T-helper 1 cell (primary cell): ENCODE measurements at regions not wholly inside any gene's neighbourhood (a gene's known extent, or its start where the extent isn't known, plus 50 kb on each side); places are given as distances from the start of the nearest gene placed in this dataset.

Experiments used
- DNase-seq, 5 donors: peaks; one replicate each; pipeline ENCODE4 v3.0.0-alpha.2; 2012 to 2020

DNA sequence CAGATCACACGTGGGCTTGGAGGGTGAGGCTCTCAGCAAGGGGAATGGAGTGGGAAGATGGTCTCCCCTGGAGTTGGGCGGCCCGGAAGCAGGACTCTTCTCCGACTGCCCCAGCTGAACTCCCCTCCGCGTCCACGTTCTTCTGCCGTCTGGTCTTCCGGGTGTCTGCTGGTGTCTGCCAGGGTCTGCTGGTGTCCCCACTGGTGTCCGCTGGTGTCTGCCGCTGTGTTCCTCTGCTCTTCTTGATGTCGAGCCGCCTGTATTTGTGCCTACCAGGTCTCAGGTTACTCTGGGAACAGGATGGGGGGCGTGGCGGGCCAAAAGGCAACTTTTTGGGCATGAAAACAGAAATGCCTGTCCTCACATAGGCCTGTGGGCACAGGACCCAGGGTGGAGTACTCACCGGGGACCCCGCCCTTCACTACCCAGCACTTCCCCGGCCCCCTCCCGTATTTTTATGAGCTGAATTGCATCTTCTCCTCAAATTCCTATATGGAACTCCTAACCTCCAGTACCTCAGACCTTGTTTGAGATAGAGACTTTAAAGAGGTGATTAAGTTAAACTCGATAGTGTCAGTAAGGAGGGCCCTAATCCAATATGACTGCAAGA lies 675.4 kb downstream of the SEMA5A start:
- DNase-seq, result no peak

DNA sequence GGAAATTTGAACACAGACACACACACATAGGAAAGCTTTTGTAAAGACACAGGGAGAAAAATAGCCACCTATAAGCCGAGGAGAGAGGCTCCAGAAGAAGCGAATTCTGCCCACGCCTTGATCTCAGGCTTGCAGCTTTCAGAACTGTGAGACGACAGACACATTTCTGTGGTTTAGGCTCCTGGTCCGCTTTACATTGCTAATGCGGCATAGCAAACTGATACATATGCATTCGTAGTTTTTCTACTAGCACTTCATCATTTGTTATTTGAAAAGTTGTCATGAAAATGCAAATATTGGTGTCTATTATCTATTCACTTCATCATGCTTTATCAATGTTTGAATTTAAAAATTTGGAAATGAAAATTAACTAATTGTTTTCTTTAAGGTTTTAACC lies 674.9 kb downstream of the SEMA5A start:
- DNase-seq, result no peak

DNA sequence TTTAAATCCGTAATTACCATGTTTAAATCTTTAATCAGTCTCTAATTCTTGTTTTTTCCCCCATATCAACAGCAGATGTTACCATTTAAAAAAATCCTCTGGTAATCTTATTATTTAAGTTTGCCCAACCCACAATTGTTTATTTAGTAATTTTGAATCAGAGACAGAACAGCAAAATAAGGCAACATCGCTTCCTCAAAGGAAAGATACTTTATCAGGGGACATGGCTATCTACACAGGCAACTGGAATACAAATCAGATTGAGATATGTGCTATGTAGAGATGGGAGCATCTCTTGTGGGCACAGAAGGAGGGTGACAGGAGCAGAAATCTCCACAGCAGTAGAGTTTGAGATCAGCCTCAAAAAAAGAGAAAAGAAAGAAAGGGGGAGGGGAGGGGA lies 674.4 kb downstream of the SEMA5A start:
- no peak for DNase-seq

DNA sequence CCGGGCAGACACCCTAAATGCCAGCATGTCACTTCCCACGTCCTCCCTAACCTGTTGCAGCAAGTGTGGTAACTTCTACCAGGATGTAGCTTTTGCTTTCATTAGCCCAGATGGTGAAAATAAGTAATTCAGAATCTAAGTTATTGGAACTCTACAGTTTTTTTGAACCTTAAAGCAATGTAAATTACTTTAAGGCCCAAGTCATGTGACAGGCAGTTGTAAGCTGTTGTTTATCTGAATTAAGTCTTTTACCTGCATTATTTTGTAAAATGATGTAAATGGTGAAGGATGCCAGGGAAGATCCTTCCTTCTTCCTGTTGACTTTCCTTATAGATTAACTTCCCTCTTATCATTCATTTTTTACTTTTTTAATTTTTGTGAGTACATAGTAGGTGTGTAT lies 670.2 kb downstream of the SEMA5A start:
- DNase-seq, result no peak

DNA sequence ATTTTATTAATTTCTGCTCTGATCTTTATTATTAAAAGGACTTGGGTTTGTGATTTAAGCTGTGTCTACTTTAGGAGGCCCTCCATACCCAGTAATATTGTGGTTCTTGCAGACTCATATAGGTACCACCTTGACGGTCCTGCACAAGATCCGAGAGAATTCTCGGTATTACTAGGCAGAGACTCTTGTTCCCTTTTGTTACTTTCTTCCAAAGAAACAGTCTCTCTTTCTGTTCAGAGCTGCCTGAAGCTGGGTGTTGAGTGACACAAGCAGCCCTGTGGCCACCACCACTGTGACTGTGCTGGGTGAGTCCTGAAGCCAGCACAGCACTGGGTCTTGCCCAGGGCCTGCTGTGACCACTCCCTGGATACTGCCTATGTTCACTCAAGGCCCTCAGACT lies 666.6 kb downstream of the SEMA5A start:
- DNase-seq, result no peak

DNA sequence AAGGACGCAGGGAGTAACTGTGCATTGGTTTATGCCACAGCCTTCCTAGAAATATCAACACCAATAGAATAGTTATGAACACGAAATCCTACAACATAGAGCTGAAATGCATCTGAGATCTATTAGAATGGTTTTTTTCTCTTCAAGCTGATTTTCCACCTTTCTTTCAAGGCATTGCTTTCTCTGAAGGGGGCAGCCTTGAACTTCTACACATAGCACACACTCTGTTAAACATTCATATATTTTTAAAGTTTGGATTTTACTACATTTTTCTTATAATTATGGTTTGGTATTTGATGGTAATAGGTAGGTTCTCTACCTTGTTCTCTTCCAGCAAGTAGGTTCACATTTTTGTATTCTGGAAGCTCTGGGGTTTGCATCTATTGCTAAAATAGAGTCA lies 661.8 kb downstream of the SEMA5A start:
- no peak for DNase-seq

DNA sequence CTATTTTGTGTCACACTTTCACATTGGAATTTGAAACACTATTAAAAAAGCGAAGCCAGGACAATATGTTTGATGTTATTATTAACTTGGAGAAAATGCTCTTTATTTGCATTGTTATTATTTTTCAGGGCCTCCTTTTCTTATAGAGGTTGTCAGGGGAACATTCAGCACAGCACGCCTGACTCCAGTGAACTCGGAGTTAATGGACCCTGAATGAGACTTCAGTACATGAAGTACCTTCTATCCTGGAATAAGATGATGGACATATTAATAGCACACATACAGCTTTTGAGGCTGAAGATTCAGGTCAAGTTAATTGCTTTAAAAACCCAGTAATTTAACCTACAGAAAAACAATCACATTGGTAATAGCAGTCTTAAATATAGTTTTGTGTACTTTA lies 652.9 kb downstream of the SEMA5A start:
- DNase-seq, result no peak

DNA sequence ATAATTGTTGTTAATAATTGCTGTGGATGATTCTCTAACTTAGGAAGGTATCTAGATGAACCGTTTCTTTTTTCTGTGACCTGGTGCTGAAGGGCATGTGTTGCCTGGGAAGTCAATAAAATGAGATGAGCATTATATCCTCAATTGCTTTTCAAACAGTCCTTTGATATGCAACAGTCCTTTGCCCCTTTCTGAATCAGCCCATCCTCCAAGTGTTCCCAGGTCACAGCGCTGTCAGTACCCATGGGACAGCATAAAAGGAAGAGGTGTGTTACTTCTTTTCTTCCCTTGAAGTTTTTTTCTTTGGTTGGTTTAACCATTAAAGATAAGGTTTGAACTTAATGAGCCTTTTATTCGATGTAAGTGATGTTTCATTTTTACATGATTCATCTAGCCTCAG lies 651.8 kb downstream of the SEMA5A start:
- DNase-seq, result no peak

DNA sequence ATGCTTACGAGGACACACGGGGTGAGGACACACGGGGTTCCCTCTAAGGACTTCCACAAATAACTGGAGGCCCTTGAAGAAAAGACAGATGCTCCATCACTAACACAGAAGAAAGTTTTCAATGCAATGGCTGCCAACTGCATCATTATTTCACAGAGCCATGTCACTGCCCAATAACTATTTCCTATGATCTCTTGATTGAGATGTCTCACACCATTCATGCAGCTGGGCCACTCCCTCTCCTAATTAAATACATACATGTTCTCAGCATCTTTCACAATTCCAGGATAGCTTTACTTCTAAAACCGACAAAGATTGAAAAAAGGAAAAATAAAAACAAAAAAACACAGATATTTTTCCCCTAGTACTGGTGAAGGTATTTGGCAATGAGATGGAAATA lies 650.8 kb downstream of the SEMA5A start:
- DNase-seq, result no peak

DNA sequence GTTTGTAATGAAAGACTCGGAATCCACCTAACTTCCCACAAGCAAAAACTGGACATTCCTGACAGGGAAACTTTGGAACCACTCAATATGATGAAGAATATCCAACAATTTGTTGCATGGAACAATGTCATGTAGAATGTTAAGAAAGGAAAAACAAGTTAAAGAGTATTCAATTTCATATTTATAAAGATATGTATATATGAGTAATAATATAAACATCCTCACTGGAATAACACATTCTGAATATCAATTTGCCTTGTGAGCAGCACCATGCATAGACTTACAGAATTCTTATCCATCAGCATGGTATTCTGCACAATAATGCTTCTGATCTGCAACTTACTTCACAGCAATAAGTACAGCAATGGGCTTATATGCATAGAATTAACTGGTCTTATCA lies 650.3 kb downstream of the SEMA5A start:
- no peak for DNase-seq

DNA sequence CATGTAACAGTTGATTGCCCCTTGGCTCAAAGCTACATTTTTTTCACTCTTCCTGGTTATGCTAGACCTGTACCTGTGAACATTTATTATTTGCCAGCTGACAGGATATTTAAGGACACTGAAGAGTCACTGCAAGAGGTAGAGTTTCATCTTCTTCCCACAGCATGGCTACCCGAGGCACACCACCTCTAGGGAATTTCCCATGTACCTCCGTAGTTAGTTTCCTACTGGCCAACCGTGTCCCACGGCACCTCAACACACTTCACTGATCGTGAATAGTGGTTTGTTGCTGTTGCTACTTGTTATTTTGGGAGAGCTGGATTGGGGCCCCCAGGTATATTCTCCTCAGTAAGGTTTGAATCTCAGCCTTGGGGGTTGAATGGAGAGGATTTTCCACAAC lies 648.6 kb downstream of the SEMA5A start:
- no peak for DNase-seq

DNA sequence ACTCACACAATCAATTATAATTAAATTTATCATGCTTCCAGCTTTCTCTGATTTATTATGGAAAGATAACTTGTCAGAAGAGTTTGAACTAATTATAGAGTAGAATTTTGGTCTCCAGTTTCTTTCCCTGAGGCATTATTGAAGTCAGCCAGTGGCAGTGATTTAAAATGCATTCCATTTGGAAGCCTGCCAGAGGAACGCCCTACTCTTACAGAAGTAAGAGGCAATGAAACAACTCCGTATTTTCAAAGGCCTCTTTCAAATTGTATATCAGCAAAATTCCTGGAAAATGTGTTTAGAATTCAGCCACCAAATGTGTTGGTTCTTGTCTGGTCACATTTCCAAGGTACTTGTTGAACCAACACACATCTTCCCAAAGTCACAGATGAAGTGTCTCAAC lies 640.9 kb downstream of the SEMA5A start:
- DNase-seq, result no peak

DNA sequence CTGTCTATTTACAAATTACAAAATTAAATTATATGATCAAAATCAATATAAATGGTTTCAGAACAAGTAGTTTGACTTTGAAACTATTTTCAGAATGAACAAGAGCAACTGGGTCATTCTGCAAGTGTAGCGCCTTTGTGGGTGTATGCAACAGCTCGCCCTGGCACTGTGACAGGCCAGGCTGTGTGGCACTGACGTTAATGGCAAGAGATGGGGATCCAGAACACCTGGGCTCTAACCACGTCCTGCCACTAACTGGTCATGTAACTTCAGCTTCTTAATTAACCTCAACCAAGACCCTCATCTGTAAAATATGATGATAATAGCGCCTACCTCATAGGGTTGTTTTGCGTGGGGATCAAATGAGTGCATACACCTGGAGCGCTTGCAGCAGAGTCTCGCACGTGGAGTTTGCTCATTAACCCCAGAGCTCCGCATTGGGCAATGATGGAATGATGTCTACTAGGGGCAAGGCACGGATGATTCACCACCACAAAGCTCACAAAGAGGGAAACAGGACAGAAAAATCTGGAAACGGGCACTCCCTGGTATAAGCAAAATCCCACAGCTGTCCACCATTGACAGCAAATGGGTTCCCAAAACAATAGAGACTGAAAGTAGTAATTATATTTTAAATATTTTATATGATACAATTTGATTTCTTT lies 639.4 kb downstream of the SEMA5A start:
- no peak for DNase-seq

DNA sequence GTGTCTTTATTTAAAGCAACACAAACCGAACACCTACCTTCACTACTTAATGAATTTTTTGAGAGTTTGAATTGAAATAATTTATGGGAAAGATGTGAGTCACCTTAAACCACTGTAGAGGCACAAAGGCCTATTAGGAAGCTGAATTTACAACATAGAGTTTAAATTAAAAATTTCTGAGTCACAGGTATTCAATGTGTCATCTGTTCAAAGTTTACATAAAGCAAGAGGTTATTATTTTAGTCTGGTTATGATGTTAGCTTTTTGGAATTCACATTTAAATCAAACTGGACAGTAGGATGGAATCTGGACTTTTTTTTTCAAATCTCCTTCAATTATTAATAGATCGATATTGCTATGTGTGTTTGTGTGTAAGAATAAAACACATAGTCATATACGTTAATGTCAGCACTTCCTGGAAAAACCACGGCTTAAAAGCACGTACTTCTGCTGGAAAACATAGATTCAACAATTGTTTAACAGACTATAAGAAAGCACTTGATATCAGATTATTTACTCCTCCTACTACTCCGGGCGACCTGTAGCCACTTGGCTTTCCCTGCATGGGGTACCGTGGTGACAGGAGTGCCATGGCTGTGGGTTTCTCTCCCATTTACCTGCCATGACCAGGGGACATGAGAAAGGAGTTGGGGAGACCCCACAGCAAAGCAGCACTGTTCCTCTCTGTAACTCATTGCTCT lies 638.6 kb downstream of the SEMA5A start:
- no peak for DNase-seq

DNA sequence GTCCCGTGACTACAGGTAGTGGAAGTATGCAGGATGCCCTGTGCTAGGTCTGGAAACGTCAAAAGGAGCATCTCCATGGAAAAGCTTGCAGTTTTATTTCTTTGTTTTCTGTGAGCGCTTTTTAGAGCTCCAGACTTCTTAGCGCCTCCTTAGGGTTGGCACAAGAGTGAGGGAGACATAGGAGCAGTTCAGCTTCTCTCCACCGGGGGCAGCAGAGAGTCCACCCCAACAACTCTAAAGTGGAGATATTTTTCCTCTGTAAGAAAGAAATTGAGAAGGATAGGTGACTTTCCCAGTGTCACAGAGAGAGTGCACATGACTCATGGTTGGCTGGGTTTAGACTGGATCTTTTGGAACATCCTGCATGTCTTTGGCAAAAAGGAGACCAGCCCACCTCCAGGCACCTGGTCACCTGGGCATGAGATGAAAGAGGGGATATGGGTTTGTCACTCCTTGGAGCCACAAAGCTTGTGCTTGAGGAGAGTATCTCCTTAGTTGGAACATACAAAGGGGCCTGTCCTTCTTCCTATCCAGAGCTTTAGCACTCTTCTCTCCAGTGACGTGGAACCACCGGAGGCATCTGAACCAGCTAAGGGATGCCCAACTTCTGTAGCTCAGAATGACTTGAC lies 637.7 kb downstream of the SEMA5A start:
- peak in 1 of 5 donors; percentile 1 for DNase-seq

DNA sequence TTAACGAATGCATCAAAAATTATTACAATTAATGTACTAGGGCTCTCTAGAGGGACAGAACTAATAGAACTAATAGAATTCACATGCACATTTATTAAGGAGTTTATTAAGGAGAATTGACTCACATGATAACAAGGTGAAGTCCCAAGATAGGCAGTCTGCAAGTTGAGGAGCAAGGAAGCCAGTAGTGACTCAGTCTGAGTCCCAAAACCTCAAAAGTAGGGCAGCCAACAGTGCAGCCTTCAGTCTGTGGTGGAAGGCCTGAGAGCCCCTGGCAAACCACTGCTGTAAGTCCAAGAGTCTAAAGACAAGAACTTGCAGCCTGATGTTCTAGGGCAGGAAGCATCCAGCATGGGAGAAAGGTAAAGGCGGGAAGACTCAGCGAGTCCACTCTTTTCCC lies 633.8 kb downstream of the SEMA5A start:
- no peak for DNase-seq

DNA sequence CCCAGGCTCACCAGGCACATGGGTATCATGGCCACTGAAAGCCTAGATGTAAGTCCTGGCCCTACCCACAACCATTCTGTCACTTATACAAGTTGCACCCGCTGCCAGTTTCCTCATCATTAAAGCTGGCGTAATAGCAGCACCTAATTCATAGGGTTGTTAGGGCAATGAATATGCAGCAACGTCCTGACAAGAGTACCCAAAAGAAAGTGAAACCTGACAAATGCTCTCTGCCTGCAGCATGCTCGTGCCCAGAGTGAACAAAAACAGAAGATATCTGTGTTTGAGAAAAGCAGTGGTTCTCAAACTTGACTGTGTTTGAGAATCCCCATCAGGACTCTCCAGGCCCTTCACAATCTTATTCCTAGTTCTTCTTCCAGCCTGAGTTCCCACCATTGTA lies 632.4 kb downstream of the SEMA5A start:
- DNase-seq, result no peak

DNA sequence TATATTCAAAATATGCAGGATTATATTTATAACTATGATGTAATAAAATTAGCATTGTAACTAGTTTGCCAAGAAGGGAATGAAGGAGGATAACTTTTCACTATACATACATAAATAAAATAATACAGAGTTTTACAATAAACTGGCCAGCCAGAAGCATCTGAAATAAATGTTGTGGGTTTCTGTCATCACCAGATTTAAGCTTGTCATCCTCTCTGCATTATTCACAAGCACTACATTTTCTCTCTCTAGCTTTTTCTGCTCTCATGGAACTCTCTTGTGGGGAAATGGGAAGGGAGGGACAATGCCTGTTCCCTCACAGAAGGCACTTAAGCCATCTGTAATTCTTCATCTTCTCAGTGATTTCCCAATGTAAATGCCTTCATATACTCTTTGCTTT lies 626.8 kb downstream of the SEMA5A start:
- no peak for DNase-seq

DNA sequence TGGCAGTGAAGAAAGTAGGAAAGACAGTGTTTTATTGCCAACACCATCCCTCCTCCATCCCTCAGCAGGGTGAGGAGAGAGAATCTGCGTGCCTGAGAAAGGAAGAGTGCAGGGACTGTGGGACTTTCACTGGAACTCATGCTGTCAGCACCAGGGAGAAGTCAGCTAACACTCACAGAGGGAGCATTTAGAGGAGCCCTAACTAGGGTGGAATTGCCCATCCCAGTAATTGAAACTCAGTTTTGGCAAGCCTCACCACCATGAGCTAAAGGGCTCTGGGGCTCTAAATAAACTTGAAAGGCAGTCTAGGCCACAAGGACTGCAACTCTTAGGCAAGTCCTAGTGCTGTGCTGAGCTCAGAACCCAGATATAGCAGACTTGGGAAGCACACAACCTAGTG lies 622.3 kb downstream of the SEMA5A start:
- no peak for DNase-seq

DNA sequence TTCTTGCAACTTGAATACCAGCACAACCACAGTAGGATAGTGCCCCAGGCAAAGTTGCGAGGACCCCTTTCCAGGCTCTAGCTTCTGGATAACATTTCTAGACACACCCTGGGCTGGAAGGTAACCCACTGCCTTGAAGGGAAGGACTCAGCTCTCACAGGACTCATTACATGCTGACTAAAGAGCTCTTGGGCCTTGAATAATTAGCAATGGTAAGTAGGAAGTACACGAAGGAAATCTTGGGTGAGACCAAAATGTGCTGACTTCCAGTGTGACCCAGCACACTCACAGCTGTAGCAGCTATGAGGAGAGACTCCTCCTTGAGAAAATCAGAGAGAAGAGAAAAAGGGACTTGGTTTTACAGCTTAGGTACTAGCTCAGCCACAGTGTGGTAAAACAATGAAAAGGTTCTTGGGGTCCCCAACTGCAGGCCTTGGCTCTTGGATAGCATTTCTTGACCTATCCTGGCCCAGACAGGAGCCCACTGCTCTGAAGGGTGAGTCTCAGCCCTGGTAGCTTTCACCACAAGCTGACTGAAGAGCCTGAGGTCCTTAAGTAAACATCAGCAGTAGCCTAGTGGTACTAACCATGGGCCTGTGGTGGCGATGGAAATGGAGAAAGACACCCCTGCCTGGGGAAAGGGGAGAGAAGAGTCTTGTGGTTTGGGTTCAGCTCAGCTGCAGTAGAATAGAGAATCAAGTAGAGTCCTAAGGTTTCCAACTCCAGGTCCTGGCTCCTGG lies 621.7 kb downstream of the SEMA5A start:
- DNase-seq, result no peak

DNA sequence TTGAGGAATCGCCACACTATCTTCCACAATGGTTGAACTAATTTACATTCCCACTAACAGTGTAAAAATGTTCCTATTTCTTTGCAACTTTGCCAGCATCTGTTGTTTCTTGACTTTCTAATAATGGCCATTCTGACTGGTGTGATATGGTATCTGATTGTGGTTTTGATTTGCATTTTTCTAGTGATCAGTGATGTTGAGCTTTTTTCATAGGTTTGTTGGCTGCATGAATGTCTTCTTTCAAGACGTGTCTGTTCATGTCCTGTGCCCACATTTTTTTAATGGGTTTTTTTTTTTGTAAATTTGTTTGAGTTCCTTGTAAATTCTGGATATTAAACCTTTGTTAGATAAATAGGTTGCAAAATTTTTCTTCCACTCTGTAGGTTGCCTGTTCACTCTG lies 615.9 kb downstream of the SEMA5A start:
- DNase-seq, result no peak

DNA sequence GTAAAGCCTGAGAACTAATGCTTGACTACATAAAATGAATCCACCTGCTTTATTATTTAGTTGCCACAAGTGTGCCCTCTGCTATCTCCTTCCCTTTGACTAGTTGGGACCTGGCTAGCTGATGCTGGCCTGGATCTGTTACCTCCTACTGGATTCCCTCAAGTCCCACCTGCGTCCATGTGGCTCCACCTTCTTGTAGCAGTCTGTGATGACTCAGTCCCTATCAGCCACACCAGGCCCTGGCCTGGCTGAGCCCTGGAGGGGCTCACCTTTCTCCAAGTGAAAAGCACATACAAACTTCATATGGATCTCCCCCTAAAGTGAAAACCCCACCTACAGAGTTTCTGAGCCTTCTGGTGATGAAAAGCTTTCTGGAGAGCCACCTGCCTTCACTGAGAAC lies 611.4 kb downstream of the SEMA5A start:
- DNase-seq, result no peak

DNA sequence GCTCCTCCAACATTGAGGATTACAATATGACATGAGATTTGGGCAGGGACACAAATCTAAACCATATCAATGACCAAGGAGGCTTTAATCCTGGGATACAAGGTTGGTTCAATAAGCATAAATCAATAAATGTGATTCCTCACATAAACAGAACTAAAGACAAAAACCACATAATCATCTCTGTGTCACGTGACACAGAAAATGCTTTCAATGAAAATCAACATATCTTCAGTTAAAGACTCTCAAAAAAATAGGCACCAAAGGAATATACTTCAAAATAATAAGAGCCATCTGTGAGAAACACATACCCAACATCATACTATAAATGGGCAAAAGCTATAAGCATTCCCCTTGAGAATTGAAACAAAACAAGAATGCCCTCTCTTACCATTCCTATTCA lies 604.9 kb downstream of the SEMA5A start:
- no peak for DNase-seq
